IMR-90 (cell line): ENCODE measurements at regions not wholly inside any gene's neighbourhood (a gene's known extent, or its start where the extent isn't known, plus 50 kb on each side); places are given as distances from the start of the nearest gene placed in this dataset.

ENCODE experiments used
- CEBPB ChIP-seq: IDR thresholded peaks from 2 replicates; pipeline ENCODE4 v1.6.1; 2012; ENCODE audit warnings: low read depth, low read length, improper control_type of control experiment
- MAFK ChIP-seq: IDR thresholded peaks from 2 replicates; pipeline ENCODE4 v1.6.1; 2012; ENCODE audit warnings: low read depth, low read length, improper control_type of control experiment
- MXI1 ChIP-seq: IDR thresholded peaks from 2 replicates; pipeline ENCODE4 v1.6.1; 2012; ENCODE audit warnings: low read depth, mild to moderate bottlenecking, low read length, moderate library complexity, borderline replicate concordance
- POLR2A ChIP-seq: IDR thresholded peaks from 2 replicates; pipeline ENCODE4 v1.6.1; 2012; ENCODE audit warnings: mild to moderate bottlenecking, low read depth, low read length
- RFX5 ChIP-seq: IDR thresholded peaks from 2 replicates; pipeline ENCODE4 v1.8.0; 2012; ENCODE audit warnings: low read depth, mild to moderate bottlenecking, low read length, moderate library complexity
- SMC3 ChIP-seq: fragments of 150-350 bp; IDR thresholded peaks from 2 replicates; pipeline ENCODE4 v1.6.1; 2016; ENCODE audit warnings: low read depth, mild to moderate bottlenecking, antibody characterized with exemption, low read length, moderate library complexity
- TF ChIP-seq, protein P1 (sequence below): conservative IDR thresholded peaks from 2 replicates; pipeline ENCODE4 v1.5.1; 2012; ENCODE audit warnings: mild to moderate bottlenecking, low read depth, low read length, improper control_type of control experiment

DNA sequence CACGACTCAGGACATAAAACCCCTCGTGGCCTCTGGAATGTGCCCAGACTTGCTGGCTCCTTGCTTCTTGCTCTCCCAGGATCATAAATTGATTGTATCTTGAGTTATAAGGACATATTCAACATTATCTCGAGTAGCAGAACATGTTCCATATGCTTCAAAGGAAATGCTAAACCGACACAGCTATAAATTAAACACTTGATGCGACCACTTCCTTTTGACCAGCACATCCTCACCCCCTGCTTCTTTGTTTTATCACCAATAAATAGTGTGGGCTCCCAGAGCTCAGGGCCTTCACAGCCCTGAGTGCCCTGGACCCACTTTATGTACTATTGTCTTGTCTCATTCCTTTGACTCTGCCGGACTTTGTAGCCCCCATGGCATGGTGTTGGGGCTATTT lies 157.0 kb upstream of the PABPC3 start:
- TF ChIP-seq MAFK (no peak), POLR2A (no peak), MXI1 (no peak), RFX5 (no peak), SMC3 (no peak), CEBPB (no peak)
- TF ChIP-seq, protein P1, sequence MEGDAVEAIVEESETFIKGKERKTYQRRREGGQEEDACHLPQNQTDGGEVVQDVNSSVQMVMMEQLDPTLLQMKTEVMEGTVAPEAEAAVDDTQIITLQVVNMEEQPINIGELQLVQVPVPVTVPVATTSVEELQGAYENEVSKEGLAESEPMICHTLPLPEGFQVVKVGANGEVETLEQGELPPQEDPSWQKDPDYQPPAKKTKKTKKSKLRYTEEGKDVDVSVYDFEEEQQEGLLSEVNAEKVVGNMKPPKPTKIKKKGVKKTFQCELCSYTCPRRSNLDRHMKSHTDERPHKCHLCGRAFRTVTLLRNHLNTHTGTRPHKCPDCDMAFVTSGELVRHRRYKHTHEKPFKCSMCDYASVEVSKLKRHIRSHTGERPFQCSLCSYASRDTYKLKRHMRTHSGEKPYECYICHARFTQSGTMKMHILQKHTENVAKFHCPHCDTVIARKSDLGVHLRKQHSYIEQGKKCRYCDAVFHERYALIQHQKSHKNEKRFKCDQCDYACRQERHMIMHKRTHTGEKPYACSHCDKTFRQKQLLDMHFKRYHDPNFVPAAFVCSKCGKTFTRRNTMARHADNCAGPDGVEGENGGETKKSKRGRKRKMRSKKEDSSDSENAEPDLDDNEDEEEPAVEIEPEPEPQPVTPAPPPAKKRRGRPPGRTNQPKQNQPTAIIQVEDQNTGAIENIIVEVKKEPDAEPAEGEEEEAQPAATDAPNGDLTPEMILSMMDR, result no peak
